Cardiac muscle cell (in vitro differentiated cells and primary cell): ENCODE measurements at regions not wholly inside any gene's neighbourhood (a gene's known extent, or its start where the extent isn't known, plus 50 kb on each side); places are given as distances from the start of the nearest gene placed in this dataset.

Source experiments
- DNase-seq, 2 donors: peaks; one replicate each; pipeline versions ENCODE4 v3.0.0 to v3.0.0-alpha.2; 2010 to 2017; ENCODE audit warnings: low read depth in 1 of 2, low spot score in 1 of 2
- H3K27ac ChIP-seq: fragments of 200-600 bp; sonication (generic); 2 replicates; pipeline ENCODE4 v1.5.1; 2016
- H3K27me3 ChIP-seq: fragments of 200-600 bp; sonication (generic); 2 replicates; pipeline ENCODE4 v1.6.0; 2016; ENCODE audit warnings: control low read depth
- H3K36me3 ChIP-seq: fragments of 200-600 bp; sonication (generic); 2 replicates; pipeline ENCODE4 v1.5.1; 2016; ENCODE audit warnings: control low read depth
- H3K4me1 ChIP-seq: fragments of 200-600 bp; sonication (generic); 2 replicates; pipeline ENCODE4 v1.8.1; 2017; ENCODE audit warnings: low read depth, mild to moderate bottlenecking, mixed run types
- H3K4me3 ChIP-seq: fragments of 200-600 bp; sonication (generic); 2 replicates; pipeline ENCODE4 v1.5.1; 2016; ENCODE audit warnings: mild to moderate bottlenecking
- H3K9me3 ChIP-seq: fragments of 200-600 bp; sonication (generic); 2 replicates; pipeline ENCODE4 v1.5.1; 2017; ENCODE audit warnings: low read depth, mild to moderate bottlenecking, control low read depth
- CTCF ChIP-seq: IDR thresholded peaks from 2 replicates; pipeline ENCODE4 v1.5.1; 2012; ENCODE audit warnings: low read depth, mild to moderate bottlenecking, low read length

- TF ChIP-seq CTCF = no peak
- DNase-seq = no peak
- H3K27me3 ChIP-seq = no peaks in the 10 kb centered on the region
- H3K4me3 ChIP-seq = no peak overlapping the region
- no peak overlapping the region for H3K27ac ChIP-seq
- no peaks in the 10 kb centered on the region for H3K4me1 ChIP-seq
- no peaks in the 10 kb centered on the region for H3K9me3 ChIP-seq
- H3K36me3 ChIP-seq = no peaks in the 10 kb centered on the region
These were observed 58.1 kb upstream of the IPO5 start for GRCh38 chr13:97895383-97895782.

GRCh38 chr13:97896446-97896845 lies 57.0 kb upstream of the IPO5 start:
- no peak for TF ChIP-seq CTCF

GRCh38 chr13:97901716-97902115 lies 51.8 kb upstream of the IPO5 start:
- Histone ChIP-seq H3K4me3 (no peak overlapping the region), H3K27ac (no peak overlapping the region), H3K36me3 (no peaks in the 10 kb centered on the region), H3K9me3 (no peaks in the 10 kb centered on the region), H3K27me3 (no peaks in the 10 kb centered on the region), H3K4me1 (no peaks in the 10 kb centered on the region)
- no peak for TF ChIP-seq CTCF
- DNase-seq = no peak

More at GRCh38 chr13:97896446-97896845, 57.0 kb upstream of the IPO5 start:
- DNase-seq = no peak
- H3K27ac ChIP-seq = no peak overlapping the region
- no peaks in the 10 kb centered on the region for H3K36me3 ChIP-seq
- no peak overlapping the region for H3K4me3 ChIP-seq
- no peaks in the 10 kb centered on the region for H3K4me1 ChIP-seq
- H3K27me3 ChIP-seq = no peaks in the 10 kb centered on the region
- no peaks in the 10 kb centered on the region for H3K9me3 ChIP-seq
